ENCODE measurements at regions not wholly inside any gene's neighbourhood (a gene's known extent, or its start where the extent isn't known, plus 50 kb on each side); places are given as distances from the start of the nearest gene placed in this dataset.

DNA sequence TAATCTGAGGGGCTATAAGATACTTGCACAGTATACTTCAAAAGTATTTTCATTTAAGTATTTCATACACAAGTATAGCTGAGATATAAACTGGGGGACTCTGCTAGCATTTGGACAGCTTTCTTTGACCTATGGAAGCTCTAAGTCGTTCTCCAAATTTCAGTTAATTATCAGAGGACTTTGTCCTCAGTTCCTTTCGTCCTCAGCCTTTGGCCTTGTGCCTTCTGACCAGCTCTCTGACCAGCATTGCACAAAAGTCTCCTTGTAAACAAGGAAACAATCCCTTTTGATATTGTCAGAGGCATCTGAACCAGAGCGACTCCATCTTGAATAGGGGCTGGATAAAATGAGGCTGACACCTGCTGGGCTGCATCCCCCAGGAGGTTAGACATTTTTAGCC, 464.0 kb upstream of the FAM241A start:
- TF ChIP-seq, protein P1, sequence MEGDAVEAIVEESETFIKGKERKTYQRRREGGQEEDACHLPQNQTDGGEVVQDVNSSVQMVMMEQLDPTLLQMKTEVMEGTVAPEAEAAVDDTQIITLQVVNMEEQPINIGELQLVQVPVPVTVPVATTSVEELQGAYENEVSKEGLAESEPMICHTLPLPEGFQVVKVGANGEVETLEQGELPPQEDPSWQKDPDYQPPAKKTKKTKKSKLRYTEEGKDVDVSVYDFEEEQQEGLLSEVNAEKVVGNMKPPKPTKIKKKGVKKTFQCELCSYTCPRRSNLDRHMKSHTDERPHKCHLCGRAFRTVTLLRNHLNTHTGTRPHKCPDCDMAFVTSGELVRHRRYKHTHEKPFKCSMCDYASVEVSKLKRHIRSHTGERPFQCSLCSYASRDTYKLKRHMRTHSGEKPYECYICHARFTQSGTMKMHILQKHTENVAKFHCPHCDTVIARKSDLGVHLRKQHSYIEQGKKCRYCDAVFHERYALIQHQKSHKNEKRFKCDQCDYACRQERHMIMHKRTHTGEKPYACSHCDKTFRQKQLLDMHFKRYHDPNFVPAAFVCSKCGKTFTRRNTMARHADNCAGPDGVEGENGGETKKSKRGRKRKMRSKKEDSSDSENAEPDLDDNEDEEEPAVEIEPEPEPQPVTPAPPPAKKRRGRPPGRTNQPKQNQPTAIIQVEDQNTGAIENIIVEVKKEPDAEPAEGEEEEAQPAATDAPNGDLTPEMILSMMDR (IDR thresholded peaks at IDR 0.05) = no peak
- no peak overlapping the region for H3K4me3 ChIP-seq
- DNase-seq = no peak
- no peak for ATAC-seq
- peaks cover 0 to 12% (median 0%) of the 10 kb centered on the region in 9 donors for H3K4me1 ChIP-seq
- 82 to 85% methylated on average over 3 of the region's 3 CpGs for WGBS, 2 donors
- H3K27me3 ChIP-seq = no peaks in the 10 kb centered on the region
- no peaks in the 10 kb centered on the region for H3K36me3 ChIP-seq
- H3K27ac ChIP-seq = no peak overlapping the region
- peaks cover 0 to 6% (median 0%) of the 10 kb centered on the region in 11 donors for H3K9me3 ChIP-seq
- intact Hi-C loops (cut with DNase I) = no loop called here

DNA sequence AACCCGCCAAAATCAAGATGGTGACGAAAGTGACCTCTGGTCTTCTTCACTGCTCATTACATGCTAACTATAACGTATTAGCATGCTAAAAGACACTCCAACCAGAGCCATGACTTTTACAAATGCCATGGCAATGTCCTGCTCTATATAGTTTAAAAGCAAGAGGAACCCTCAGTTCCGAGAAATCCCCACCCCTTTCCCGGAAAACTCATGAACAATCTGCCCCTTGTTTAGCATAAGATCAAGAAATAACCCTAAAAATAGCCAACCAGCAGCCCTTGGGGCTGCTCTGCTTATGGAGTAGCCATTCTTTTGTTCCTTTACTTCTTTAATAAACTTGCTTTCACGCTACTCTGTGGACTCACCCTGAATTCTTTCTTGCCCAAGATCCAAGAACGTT, 463.5 kb upstream of the FAM241A start:
- Histone ChIP-seq H3K4me1 (peaks cover 0 to 12% (median 0%) of the 10 kb centered on the region in 9 donors), H3K9me3 (peaks cover 0 to 6% (median 0%) of the 10 kb centered on the region in 11 donors), H3K27ac (no peak overlapping the region), H3K36me3 (no peaks in the 10 kb centered on the region), H3K4me3 (no peak overlapping the region), H3K27me3 (no peaks in the 10 kb centered on the region)
- intact Hi-C loops (cut with DNase I) = no loop called here
- ATAC-seq (no peak), DNase-seq (no peak)
- TF ChIP-seq, protein P1 (IDR thresholded peaks at IDR 0.05) = no peak
- 79 to 87% methylated on average over 7 of the region's 7 CpGs for WGBS, 2 donors

GRCh38 chr4:111685205-111685604, 460.0 kb upstream of the FAM241A start:
- H3K27ac ChIP-seq = no peak overlapping the region
- TF ChIP-seq, protein P1 (IDR thresholded peaks at IDR 0.05) = no peak
- DNase-seq (no peak), ATAC-seq (no peak)
- H3K4me3 ChIP-seq = no peak overlapping the region
- no peaks in the 10 kb centered on the region for H3K36me3 ChIP-seq
- 89 to 90% methylated on average over 3 of the region's 3 CpGs for WGBS, 2 donors
- no peaks in the 10 kb centered on the region for H3K27me3 ChIP-seq
- intact Hi-C loops (cut with DNase I) = no loop called here
- H3K9me3 ChIP-seq = peaks cover 0 to 6% (median 0%) of the 10 kb centered on the region in 11 donors
- H3K4me1 ChIP-seq = no peaks in the 10 kb centered on the region

DNA sequence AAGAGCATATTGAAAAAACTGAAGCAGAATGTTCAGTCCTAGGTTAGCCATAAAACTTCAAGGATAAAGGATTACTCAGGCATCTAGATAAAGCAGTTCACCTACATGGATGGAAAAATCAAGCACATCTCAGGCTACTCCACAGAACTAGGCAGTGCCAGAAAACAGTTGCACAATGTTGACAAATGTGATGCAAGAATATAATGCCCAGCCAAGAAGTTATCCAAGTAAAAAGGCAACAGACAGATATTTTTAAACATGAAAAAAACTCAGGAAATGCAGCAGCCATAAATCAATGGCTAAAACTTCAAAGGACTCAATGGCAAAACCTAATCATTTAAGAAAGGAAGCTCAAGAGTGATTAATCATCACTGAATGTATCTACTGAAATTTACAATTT, 456.0 kb upstream of the FAM241A start:
- Histone ChIP-seq H3K9me3 (peaks cover 0 to 5% (median 0%) of the 10 kb centered on the region in 11 donors), H3K4me3 (no peak overlapping the region), H3K27ac (no peak overlapping the region), H3K27me3 (peaks cover 0 to 8% (median 0%) of the 10 kb centered on the region in 7 donors), H3K4me1 (no peaks in the 10 kb centered on the region), H3K36me3 (no peaks in the 10 kb centered on the region)
- TF ChIP-seq, protein P1 (IDR thresholded peaks at IDR 0.05) = no peak
- peak in 1 of 8 donors; percentile 63 for ATAC-seq
- intact Hi-C loops (cut with DNase I) = no loop called here
- no peak for DNase-seq
